ENCODE measurements at regions not wholly inside any gene's neighbourhood (a gene's known extent, or its start where the extent isn't known, plus 50 kb on each side); places are given as distances from the start of the nearest gene placed in this dataset.

DNA sequence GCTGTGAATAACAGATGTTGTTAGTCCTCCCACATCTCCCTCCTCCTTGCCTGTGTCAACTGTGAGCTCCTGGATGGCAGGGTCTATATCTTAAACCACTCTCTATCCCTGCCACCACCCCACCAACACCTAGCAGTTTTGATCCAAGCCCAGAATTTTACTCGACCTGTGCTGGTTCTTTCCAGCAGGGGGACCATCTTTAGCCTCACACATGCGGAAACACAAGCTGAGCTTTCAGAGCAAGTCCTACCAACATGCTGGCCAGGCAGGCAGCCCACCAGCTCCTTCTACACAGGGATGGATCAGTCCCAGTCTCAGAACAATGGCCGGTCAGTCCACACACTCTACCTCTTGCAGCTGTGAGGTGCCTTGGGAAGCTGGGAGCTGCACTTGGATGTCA lies 231.5 kb downstream of the NXPE2 start:
- DNase-seq (no peak), ATAC-seq (no peak)
- no peaks in the 10 kb centered on the region for H3K4me1 Mint-ChIP-seq
- H3K9me3 ChIP-seq (ENCODE audit: control insufficient read depth, low read length, poor library complexity, severe bottlenecking) = no peaks in the 10 kb centered on the region
- no peak overlapping the region for H3K27ac Mint-ChIP-seq
- no peak overlapping the region for H3K4me3 Mint-ChIP-seq
- H3K36me3 Mint-ChIP-seq (ENCODE audit: low read depth) = no peaks in the 10 kb centered on the region
- no peaks in the 10 kb centered on the region for H3K27me3 Mint-ChIP-seq

DNA sequence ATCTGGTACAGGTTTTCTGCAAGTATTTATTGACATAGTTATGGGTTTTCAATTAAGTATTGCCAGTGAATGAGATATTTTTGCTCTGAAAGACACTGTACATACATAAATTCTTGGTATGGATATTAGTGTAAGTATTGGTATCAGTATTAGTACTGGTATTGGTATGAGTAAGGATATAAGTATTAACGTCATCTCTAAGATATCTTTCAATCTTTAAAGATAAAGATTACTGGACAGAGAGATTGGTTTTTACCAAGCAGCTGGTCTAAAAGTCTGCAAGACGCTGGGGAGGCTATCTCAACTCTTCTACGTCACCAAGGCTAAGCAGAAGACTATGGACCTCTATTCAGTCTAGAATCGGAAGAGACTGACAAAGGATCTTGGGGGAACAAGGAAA lies 234.5 kb downstream of the NXPE2 start:
- no peak overlapping the region for H3K27ac Mint-ChIP-seq
- no peaks in the 10 kb centered on the region for H3K36me3 Mint-ChIP-seq (ENCODE audit: low read depth)
- no peak overlapping the region for H3K4me3 Mint-ChIP-seq
- no peaks in the 10 kb centered on the region for H3K9me3 ChIP-seq (ENCODE audit: control insufficient read depth, low read length, poor library complexity, severe bottlenecking)
- H3K4me1 Mint-ChIP-seq = no peaks in the 10 kb centered on the region
- H3K27me3 Mint-ChIP-seq = no peaks in the 10 kb centered on the region
- DNase-seq (no peak), ATAC-seq (no peak)

- Mint-ChIP-seq H3K27ac (no peak overlapping the region), H3K4me3 (no peak overlapping the region), H3K36me3 (ENCODE audit: low read depth) (no peaks in the 10 kb centered on the region), H3K4me1 (no peaks in the 10 kb centered on the region), H3K27me3 (no peaks in the 10 kb centered on the region)
- no peaks in the 10 kb centered on the region for H3K9me3 ChIP-seq (ENCODE audit: control insufficient read depth, low read length, poor library complexity, severe bottlenecking)
- ATAC-seq (no peak), DNase-seq (no peak)
Measured at GRCh38 chr11:114914231-114915005, 236.1 kb downstream of the NXPE2 start.

DNA sequence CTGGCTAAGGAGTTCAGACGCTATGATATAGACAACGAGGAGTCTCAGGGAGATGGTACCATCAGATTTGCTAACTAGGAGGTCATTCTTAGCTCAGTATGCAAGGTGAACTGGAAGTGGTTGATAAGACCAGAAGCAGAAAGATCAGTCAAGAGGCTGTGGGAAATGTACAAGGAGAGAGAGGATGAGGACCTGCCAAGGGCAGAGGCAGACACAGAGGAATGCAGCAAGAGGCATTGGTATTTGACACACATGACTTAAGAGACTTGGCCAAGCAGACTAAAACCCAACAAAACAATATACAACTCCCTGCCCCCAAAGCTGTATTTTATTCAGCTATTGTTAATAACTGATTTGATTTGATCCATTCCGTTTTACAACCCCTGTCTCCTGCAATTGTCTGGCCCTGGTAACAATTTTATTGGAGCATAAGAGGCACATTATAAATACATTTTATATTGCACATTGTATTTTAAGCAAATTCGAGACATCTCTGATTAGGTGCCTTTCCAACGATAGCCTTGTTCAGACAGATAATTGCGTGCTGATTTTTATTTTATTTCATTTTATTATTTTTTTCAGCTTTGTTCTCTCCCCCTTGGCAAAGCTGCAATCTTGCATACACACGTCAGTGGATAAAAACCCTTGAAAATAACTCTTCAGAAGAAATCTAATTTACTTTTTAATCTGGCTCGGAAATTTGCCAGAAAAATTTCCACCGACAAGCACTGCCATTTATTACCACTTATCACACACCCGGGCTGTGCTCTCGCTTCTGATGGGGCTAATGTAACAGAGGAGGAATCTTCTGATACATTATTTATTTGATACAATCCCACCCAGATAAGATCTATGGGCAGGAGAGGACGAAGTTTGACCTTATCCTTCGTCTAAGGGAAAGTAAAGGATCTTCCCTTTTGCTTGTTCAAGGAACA lies 237.8 kb downstream of the NXPE2 start:
- H3K4me3 Mint-ChIP-seq = no peak overlapping the region
- no peak overlapping the region for H3K27ac Mint-ChIP-seq
- no peaks in the 10 kb centered on the region for H3K27me3 Mint-ChIP-seq
- no peak for DNase-seq
- ATAC-seq = no peak
- H3K9me3 ChIP-seq (ENCODE audit: control insufficient read depth, low read length, poor library complexity, severe bottlenecking) = no peaks in the 10 kb centered on the region
- H3K4me1 Mint-ChIP-seq = no peaks in the 10 kb centered on the region
- no peaks in the 10 kb centered on the region for H3K36me3 Mint-ChIP-seq (ENCODE audit: low read depth)

DNA sequence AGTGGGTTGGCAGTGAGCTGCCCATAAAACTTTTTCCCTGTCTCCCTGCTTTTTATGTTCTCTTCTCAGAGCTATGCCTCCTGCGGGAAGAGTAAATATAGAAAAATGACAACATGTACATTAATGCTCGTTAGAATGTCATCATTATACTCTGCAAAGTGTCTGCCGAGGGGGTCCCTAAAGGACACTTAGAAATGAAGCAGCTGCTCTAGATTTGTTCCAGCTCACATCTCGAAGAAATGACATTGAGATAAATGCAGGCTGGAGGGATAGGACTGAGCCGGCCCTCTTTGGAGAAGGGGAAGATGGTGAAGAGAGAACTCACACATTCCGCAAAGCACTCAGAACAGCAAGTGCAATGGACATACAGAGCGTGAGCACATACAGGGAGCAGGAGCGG lies 240.0 kb downstream of the NXPE2 start:
- Mint-ChIP-seq H3K27ac (no peak overlapping the region), H3K4me1 (no peaks in the 10 kb centered on the region), H3K4me3 (no peak overlapping the region), H3K36me3 (ENCODE audit: low read depth) (no peaks in the 10 kb centered on the region), H3K27me3 (no peaks in the 10 kb centered on the region)
- H3K9me3 ChIP-seq (ENCODE audit: control insufficient read depth, low read length, poor library complexity, severe bottlenecking) = no peaks in the 10 kb centered on the region
- ATAC-seq (no peak), DNase-seq (no peak)

DNA sequence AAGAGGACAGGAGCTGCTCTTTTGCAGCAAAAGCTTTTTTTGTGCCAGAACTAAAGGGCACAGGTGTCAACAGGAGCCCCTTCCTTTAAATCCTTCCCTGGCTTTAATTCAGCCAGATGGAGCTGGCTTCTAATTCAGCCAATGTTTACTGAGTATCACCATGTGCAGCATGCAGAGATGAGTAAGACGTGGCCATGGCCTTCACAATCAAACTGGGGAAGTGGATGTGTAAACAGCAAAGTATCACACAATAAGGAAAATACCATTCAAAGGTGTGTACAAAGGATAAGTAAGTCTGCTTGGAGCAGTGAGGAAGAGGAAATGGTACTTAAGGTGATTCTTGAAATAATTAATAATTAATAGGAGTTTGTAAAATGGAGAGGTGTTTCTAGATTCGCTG lies 243.4 kb downstream of the NXPE2 start:
- no peaks in the 10 kb centered on the region for H3K36me3 Mint-ChIP-seq (ENCODE audit: low read depth)
- no peak overlapping the region for H3K27ac Mint-ChIP-seq
- H3K4me3 Mint-ChIP-seq = no peak overlapping the region
- DNase-seq (no peak), ATAC-seq (no peak)
- H3K27me3 Mint-ChIP-seq = no peaks in the 10 kb centered on the region
- H3K4me1 Mint-ChIP-seq = no peaks in the 10 kb centered on the region
- H3K9me3 ChIP-seq (ENCODE audit: control insufficient read depth, low read length, poor library complexity, severe bottlenecking) = no peaks in the 10 kb centered on the region

DNA sequence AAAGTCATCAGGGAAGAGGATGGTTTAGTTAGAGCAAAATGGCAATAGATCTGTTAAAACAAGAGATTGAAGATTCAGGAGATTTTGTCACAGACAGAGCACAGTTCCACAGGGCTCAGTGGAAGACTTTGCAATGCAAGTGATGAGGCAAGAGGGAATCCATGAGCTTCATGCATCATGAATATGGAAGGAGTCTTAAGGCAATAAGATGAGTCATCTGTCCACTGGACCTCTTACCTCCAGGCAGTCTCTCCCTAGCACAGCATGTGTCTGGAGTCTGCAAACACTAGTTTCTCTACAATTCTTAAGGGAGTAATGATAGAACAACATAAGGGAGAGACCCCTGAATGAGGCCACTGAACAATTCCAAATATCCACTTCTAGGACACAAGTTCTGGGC lies 245.7 kb downstream of the NXPE2 start:
- H3K36me3 Mint-ChIP-seq (ENCODE audit: low read depth) = no peaks in the 10 kb centered on the region
- no peak overlapping the region for H3K4me3 Mint-ChIP-seq
- no peaks in the 10 kb centered on the region for H3K4me1 Mint-ChIP-seq
- ATAC-seq (no peak), DNase-seq (no peak)
- no peaks in the 10 kb centered on the region for H3K9me3 ChIP-seq (ENCODE audit: control insufficient read depth, low read length, poor library complexity, severe bottlenecking)
- no peak overlapping the region for H3K27ac Mint-ChIP-seq
- H3K27me3 Mint-ChIP-seq = no peaks in the 10 kb centered on the region

DNA sequence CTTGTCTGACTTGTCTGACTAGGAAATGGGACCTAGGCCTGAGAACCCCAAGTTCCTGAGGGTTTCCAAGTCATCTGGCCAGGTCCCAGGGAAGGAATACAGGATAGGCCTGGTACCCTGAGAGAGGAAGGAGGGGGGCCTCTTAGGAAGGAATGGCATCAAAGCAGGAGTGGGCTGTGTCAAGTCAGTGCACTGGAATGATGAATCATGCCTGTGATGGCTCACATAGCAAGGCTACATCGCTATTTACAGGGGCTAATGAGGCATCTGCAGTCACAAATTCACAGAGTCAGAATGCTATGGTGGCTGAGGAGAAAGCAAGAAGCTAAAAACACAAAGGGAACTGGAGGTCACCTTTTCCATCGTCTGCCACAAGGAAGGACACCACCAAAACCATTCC lies 247.3 kb downstream of the NXPE2 start:
- H3K4me1 Mint-ChIP-seq = no peaks in the 10 kb centered on the region
- H3K27me3 Mint-ChIP-seq = no peaks in the 10 kb centered on the region
- H3K9me3 ChIP-seq (ENCODE audit: control insufficient read depth, low read length, poor library complexity, severe bottlenecking) = no peaks in the 10 kb centered on the region
- ATAC-seq (no peak), DNase-seq (no peak)
- H3K27ac Mint-ChIP-seq = no peak overlapping the region
- H3K36me3 Mint-ChIP-seq (ENCODE audit: low read depth) = no peaks in the 10 kb centered on the region
- H3K4me3 Mint-ChIP-seq = no peak overlapping the region

DNA sequence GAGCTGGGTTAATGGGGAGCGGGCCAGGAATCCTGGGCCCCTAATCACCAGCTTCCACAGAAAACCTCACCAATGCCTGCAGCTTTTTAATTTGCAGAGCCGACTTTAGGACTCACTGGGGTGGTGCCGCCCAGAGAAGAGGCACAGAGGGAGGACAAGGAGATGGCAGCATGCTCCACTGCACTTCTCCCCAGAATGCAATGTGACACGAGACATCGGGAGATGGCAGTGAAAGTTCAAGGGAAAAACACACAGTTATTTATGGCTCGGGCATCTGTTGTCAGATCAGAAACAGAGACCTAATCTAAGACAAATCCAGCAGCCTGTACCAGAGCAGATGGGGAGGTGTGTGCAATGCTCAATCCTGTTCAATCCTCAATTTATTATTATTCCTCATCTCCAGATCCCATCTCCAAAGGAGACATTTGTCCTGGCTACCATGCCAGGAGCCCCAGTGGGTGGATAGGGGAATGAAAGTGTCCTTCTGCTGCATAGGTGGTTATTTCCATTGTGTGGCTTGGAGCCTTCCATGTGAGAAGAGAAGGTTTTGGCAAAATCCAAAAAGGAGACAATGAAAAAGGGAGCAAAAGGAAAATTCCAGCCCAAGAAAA lies 250.0 kb downstream of the NXPE2 start:
- Mint-ChIP-seq H3K4me3 (no peak overlapping the region), H3K4me1 (no peaks in the 10 kb centered on the region), H3K27me3 (no peaks in the 10 kb centered on the region), H3K27ac (no peak overlapping the region), H3K36me3 (ENCODE audit: low read depth) (no peaks in the 10 kb centered on the region)
- no peaks in the 10 kb centered on the region for H3K9me3 ChIP-seq (ENCODE audit: control insufficient read depth, low read length, poor library complexity, severe bottlenecking)
- no peak for ATAC-seq
- DNase-seq = no peak

- H3K9me3 ChIP-seq (ENCODE audit: control insufficient read depth, low read length, poor library complexity, severe bottlenecking) = no peaks in the 10 kb centered on the region
- no peak overlapping the region for H3K27ac Mint-ChIP-seq
- no peaks in the 10 kb centered on the region for H3K36me3 Mint-ChIP-seq (ENCODE audit: low read depth)
- no peak overlapping the region for H3K4me3 Mint-ChIP-seq
- ATAC-seq (no peak), DNase-seq (no peak)
- no peaks in the 10 kb centered on the region for H3K4me1 Mint-ChIP-seq
- no peaks in the 10 kb centered on the region for H3K27me3 Mint-ChIP-seq
Measured at GRCh38 chr11:114929351-114930000, 251.1 kb downstream of the NXPE2 start.

- DNase-seq (no peak), ATAC-seq (no peak)
- H3K36me3 Mint-ChIP-seq (ENCODE audit: low read depth) = no peaks in the 10 kb centered on the region
- no peak overlapping the region for H3K4me3 Mint-ChIP-seq
- H3K9me3 ChIP-seq (ENCODE audit: control insufficient read depth, low read length, poor library complexity, severe bottlenecking) = no peaks in the 10 kb centered on the region
- no peak overlapping the region for H3K27ac Mint-ChIP-seq
- H3K27me3 Mint-ChIP-seq = no peaks in the 10 kb centered on the region
- no peaks in the 10 kb centered on the region for H3K4me1 Mint-ChIP-seq
Measured at GRCh38 chr11:114938799-114939198, 260.5 kb downstream of the NXPE2 start.

DNA sequence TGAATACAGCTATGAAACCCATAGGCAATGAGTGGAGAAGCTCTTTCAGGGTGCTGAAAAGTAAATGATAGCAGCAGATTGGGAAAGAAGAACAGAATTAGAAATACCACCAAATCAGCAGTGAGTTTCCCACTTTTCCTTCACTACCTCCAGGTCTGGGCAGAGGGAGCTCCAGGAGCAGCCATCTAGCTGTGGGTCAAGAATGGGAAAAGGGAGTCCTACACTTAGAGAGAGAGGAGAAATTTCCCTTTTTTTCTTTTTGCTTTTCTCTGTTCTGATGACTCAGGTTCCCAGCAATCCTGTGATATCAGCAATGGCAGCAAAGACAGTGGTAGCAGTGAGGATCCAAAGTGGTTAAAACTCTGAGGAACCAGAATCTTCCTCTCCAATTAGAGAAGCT lies 263.9 kb downstream of the NXPE2 start:
- Mint-ChIP-seq H3K36me3 (ENCODE audit: low read depth) (no peaks in the 10 kb centered on the region), H3K4me3 (no peak overlapping the region)

More for the DNA sequence above, 263.9 kb downstream of the NXPE2 start:
- H3K9me3 ChIP-seq (ENCODE audit: control insufficient read depth, low read length, poor library complexity, severe bottlenecking) = no peaks in the 10 kb centered on the region
- ATAC-seq (no peak), DNase-seq (no peak)
- Mint-ChIP-seq H3K27ac (no peak overlapping the region), H3K27me3 (no peaks in the 10 kb centered on the region), H3K4me1 (no peaks in the 10 kb centered on the region)
